GM20000 (cell line): ENCODE measurements at regions not wholly inside any gene's neighbourhood (a gene's known extent, or its start where the extent isn't known, plus 50 kb on each side); places are given as distances from the start of the nearest gene placed in this dataset.
"Not testable (repeated sequence)": the region's sequence is repeated elsewhere in the genome, so short reads cannot be mapped to it uniquely, and the experiment has no call there.

ENCODE experiments used
- DNase-seq: peaks from one replicate; pipeline ENCODE4 v3.0.0; 2012; ENCODE audit warnings: low spot score
- CTCF ChIP-seq: IDR thresholded peaks from 2 replicates; pipeline ENCODE4 v1.5.1; 2012; ENCODE audit warnings: mild to moderate bottlenecking, control low read depth; ENCODE audit errors: extremely low read depth, missing control alignments

- no peak for TF ChIP-seq CTCF
- peak; percentile 33 for DNase-seq
Observed at GRCh38 chr14:65847075-65847847, 434.7 kb downstream of the FUT8 start.

GRCh38 chr14:65847931-65848330, 435.4 kb downstream of the FUT8 start:
- DNase-seq, result not testable (repeated sequence)

GRCh38 chr14:65849091-65849490, 436.6 kb downstream of the FUT8 start:
- DNase-seq, result no peak
- no peak for TF ChIP-seq CTCF

GRCh38 chr14:65849558-65849957, 437.0 kb downstream of the FUT8 start:
- no peak for TF ChIP-seq CTCF
- no peak for DNase-seq

DNA sequence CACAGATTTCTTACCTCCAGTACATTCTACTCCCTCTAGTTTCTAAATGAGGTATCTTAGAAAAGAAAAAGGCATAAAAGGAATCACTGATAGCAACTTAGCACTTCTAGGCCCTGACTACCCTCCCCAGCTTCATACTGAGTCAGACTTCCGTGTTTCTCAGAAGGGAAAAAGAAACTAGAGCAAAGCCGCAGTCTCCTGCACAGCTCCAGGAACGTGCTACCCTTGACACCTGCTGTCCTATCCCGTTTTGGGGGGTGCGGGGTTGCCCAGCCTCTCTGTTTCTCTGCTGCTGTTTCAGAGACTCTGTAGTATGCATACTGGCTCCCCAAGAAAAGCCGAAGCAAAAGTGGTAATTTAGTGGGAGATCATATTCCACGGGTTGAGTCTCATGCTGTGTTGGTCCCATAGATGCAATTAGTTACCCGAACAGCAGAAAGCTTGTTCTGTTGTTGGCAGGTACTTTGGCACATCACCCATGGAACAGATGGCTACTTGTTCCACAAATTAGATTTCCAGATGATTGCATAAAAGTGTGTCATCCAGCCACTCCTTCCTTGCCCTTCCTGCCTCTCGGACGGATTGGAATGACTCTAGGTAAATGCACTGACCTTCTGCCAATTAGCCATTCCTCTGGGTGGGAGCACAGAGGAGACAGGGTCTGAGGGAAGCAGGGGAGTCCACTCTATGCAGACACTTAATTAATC, 438.1 kb downstream of the FUT8 start:
- TF ChIP-seq CTCF, result no peak
- no peak for DNase-seq

DNA sequence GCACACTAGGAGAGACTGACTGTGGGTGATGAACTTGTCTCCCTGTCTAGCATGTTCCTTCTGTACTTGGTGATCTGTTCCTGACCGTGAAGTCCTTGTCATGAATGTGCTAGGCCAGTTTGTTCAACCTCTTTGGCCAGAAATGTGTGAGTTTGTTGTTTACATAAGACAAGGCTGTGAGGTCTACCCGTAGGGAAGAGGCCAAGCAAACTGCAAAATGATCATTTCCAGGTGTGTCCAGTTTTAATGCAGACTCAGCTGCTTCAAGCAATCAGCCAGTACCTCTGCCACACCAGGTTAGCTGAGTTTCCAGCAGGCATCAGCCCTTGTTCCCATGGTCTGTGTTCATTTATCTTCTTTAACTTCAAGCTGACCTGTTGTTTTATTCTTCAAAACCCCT, 440.2 kb downstream of the FUT8 start:
- DNase-seq, result no peak
- TF ChIP-seq CTCF, result no peak

DNA sequence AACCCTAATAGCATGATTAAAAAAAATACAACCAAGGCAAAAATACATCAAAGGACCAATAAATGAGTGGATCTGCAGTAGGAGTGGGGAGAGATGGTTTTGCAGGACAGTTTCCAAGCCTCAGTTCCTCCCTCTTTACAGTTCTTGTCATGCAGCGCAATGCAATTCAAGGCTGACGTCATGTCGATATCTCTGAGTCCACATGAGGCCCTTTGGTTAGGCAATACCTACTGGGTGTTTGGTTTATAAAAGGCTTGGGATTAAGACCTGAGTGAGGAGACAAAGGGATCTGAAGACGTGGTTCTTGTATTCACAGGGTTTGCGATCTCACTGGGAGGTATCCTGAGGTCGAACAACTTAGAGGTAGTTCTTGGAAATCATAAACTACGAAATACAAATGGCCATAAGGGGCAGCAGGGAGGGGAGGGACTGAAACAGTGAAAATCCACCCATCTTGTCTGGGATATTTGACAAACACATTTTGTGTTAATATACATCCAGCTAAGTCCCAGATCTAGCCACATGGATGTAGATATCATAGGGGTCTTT, 441.0 kb downstream of the FUT8 start:
- no peak for DNase-seq
- TF ChIP-seq CTCF, result no peak
